B cell (primary cell): ENCODE measurements at regions not wholly inside any gene's neighbourhood (a gene's known extent, or its start where the extent isn't known, plus 50 kb on each side); places are given as distances from the start of the nearest gene placed in this dataset.

ENCODE experiments used
- ATAC-seq: fragments of 200-7000 bp; cut with Tn5 transposase; one replicate; pipeline ENCODE4 v1.10.0; 2021; ENCODE audit warnings: low read depth, mild to moderate bottlenecking, moderate number of reproducible peaks, moderate library complexity
- CTCF ChIA-PET: fragments of 350-600 bp; sonication (Branson Sonifier 250); formaldehyde crosslinking; loops from one replicate; lab custom pipeline; 2021; ENCODE audit warnings: antibody characterized with exemption, inconsistent platforms; lab: Charles Lee
- POLR2A ChIA-PET: fragments of 350-600 bp; sonication (Branson Sonifier 250); formaldehyde crosslinking; loops from one replicate; lab custom pipeline; 2021; ENCODE audit warnings: antibody characterized with exemption; lab: Charles Lee
- DNase-seq: peaks from one replicate; pipeline ENCODE4 v3.0.0; 2013
- H2AFZ ChIP-seq: 2 replicates; pipeline ENCODE4 v1.6.1; 2012; ENCODE audit warnings: mild to moderate bottlenecking, low read depth, low read length; ENCODE audit not compliant: insufficient read depth, poor library complexity, severe bottlenecking
- H3K27ac ChIP-seq, 2 donors: 1 replicate in 1 of 2; 2 replicates in 1 of 2; pipeline ENCODE4 v1.5.1; 2012 to 2013; ENCODE audit warnings: low read length in 2 of 2, mild to moderate bottlenecking in 2 of 2, moderate library complexity in 1 of 2
- H3K27me3 ChIP-seq, 4 experiments: fragments of 200-600 bp in 1 of 4; sonication (generic) in 1 of 4; replicated peaks in 1 of 4; 1 replicate in 2 of 4; 2 replicates in 2 of 4; pipeline versions ENCODE4 v1.6.1 to v1.7.0; 2013 to 2016; ENCODE audit warnings: low read length in 3 of 4, mild to moderate bottlenecking in 2 of 4, mixed read lengths in 1 of 4, moderate library complexity in 1 of 4; ENCODE audit not compliant: insufficient read depth in 4 of 4, control insufficient read depth in 3 of 4; ENCODE audit errors: control extremely low read depth in 1 of 4
- H3K36me3 ChIP-seq, 2 experiments: replicated peaks in 1 of 2; 1 replicate in 1 of 2; 2 replicates in 1 of 2; pipeline versions ENCODE4 v1.6.1 to v1.7.1; 2013; ENCODE audit warnings: low read length in 1 of 2; ENCODE audit not compliant: insufficient read depth in 2 of 2, control insufficient read depth in 1 of 2; ENCODE audit errors: control extremely low read depth in 1 of 2, extremely low read depth in 1 of 2
- H3K4me1 ChIP-seq, 2 donors: fragments of 200-600 bp in 1 of 2; sonication (generic) in 1 of 2; 1 replicate in 1 of 2; 2 replicates in 1 of 2; pipeline versions ENCODE4 v1.5.1 to v1.6.1; 2013 to 2017; ENCODE audit warnings: low read length in 2 of 2; ENCODE audit not compliant: control insufficient read depth in 2 of 2, insufficient read depth in 2 of 2
- H3K4me2 ChIP-seq: replicated peaks from 2 replicates; pipeline ENCODE3; 2012; ENCODE audit warnings: mild to moderate bottlenecking, low read depth, low read length; ENCODE audit not compliant: poor library complexity, severe bottlenecking
- H3K4me3 ChIP-seq, 5 experiments: fragments of 200-600 bp in 1 of 5; sonication (generic) in 1 of 5; 1 replicate in 3 of 5; 2 replicates in 2 of 5; pipeline versions ENCODE4 v1.5.1 to v1.7.0; 2011 to 2016; ENCODE audit warnings: low read length in 4 of 5, mild to moderate bottlenecking in 4 of 5, low read depth in 2 of 5, control low read depth in 1 of 5, moderate library complexity in 1 of 5; ENCODE audit not compliant: insufficient read depth in 1 of 5; ENCODE audit errors: control extremely low read depth in 1 of 5, extremely low read depth in 1 of 5
- H3K79me2 ChIP-seq: fragments of 200-600 bp; sonication (generic); one replicate; pipeline ENCODE4 v1.6.0; 2016; ENCODE audit warnings: low read length; ENCODE audit not compliant: control insufficient read depth, insufficient read depth
- H3K9ac ChIP-seq: fragments of 200-600 bp; sonication (generic); 2 replicates; pipeline ENCODE4 v1.6.1; 2017; ENCODE audit warnings: mild to moderate bottlenecking, low read length, moderate library complexity
- H3K9me3 ChIP-seq, 3 donors: one replicate each; pipeline versions ENCODE4 v1.6.1 to v1.7.1; 2013; ENCODE audit warnings: low read length in 2 of 3; ENCODE audit not compliant: control insufficient read depth in 2 of 3, insufficient read depth in 1 of 3; ENCODE audit errors: control extremely low read depth in 1 of 3
- H4K20me1 ChIP-seq: 2 replicates; pipeline ENCODE4 v1.6.0; 2012; ENCODE audit warnings: mild to moderate bottlenecking, low read length; ENCODE audit not compliant: insufficient read depth, control insufficient read depth, poor library complexity, severe bottlenecking
- H3K27ac Mint-ChIP-seq: one replicate; pipeline ENCODE4 v1.8.0; 2021; ENCODE audit warnings: mixed read lengths
- H3K27me3 Mint-ChIP-seq: one replicate; pipeline ENCODE4 v1.8.0; 2021; ENCODE audit warnings: mixed read lengths
- H3K4me1 Mint-ChIP-seq: one replicate; pipeline ENCODE4 v1.8.0; 2021; ENCODE audit warnings: mixed read lengths
- H3K4me3 Mint-ChIP-seq: one replicate; pipeline ENCODE4 v1.8.0; 2021; ENCODE audit warnings: mixed read lengths
- H3K9me3 Mint-ChIP-seq: one replicate; pipeline ENCODE4 v1.8.0; 2022; ENCODE audit warnings: mixed read lengths; ENCODE audit not compliant: insufficient read depth
- EZH2 ChIP-seq: IDR thresholded peaks from 2 replicates; pipeline ENCODE4 v1.6.1; 2012; ENCODE audit warnings: borderline replicate concordance, low read depth, mild to moderate bottlenecking, moderate library complexity, low read length; ENCODE audit not compliant: insufficient read depth, poor library complexity, severe bottlenecking
- WGBS: methylation state at CpG from one replicate; pipeline ENCODE4 v1.1.5; 2013; ENCODE audit warnings: missing lambda C conversion rate; ENCODE audit not compliant: insufficient coverage; 5-methylcytosine and 5-hydroxymethylcytosine counted together
- intact Hi-C: fragments of 100-400 bp; cut with micrococcal nuclease; formaldehyde crosslinking; loops from one replicate; pipeline ENCODE4 v1.10.0; 2022
- TF ChIP-seq, protein P1 (sequence below): fragments of 200-600 bp; IDR thresholded peaks from one replicate; pipeline ENCODE4 v1.8.0; 2022; ENCODE audit warnings: antibody characterized with exemption, mild to moderate bottlenecking

GRCh38 chr21:31557421-31558188 is 101.9 kb upstream of the SOD1 start:
- ChIA-PET POLR2A (no interaction called here), CTCF (interaction anchor here (1.6 to 2.4 kb wide), 2 partner anchors 24 to 359 kb away, joined by 4 to 15 read pairs; no protein-coding TSS in a partner anchor)
- no peak for ATAC-seq
- H3K4me3 ChIP-seq = peak overlapping the region; percentile 21 to 78 (median 58)
- WGBS = 7% methylated on average over 74 of the region's 76 CpGs
- H3K27me3 ChIP-seq = peaks cover 0 to 24% (median 12%) of the 10 kb centered on the region in 4 experiments
- H4K20me1 ChIP-seq = no peaks in the 10 kb centered on the region
- no peaks in the 10 kb centered on the region for H3K79me2 ChIP-seq
- H3K4me3 Mint-ChIP-seq = peak overlapping the region; percentile 85
- H3K4me1 Mint-ChIP-seq = peaks cover 22% of the 10 kb centered on the region
- peak; percentile 43 for DNase-seq
- intact Hi-C loops = loop anchor here (1.0 to 2.0 kb wide), 2 partner anchors 50 to 101 kb away; partner anchors contain the start of gene SOD1
- peak overlapping the region; percentile 69 for H3K9ac ChIP-seq
- H3K9me3 Mint-ChIP-seq = no peaks in the 10 kb centered on the region
- peaks cover 20% of the 10 kb centered on the region in 2 donors for H3K4me1 ChIP-seq
- peaks cover 31% of the 10 kb centered on the region for H3K27me3 Mint-ChIP-seq
- no peaks in the 10 kb centered on the region for H3K36me3 ChIP-seq
- H2AFZ ChIP-seq = peak overlapping the region; percentile 84
- H3K9me3 ChIP-seq = peaks cover 0 to 4% (median 0%) of the 10 kb centered on the region in 3 donors
- peak overlapping the region; percentile 97 for H3K4me2 ChIP-seq
- no peak overlapping the region for H3K27ac Mint-ChIP-seq
- no peak overlapping the region for H3K27ac ChIP-seq
- TF ChIP-seq EZH2 = no peak
- TF ChIP-seq, protein P1, sequence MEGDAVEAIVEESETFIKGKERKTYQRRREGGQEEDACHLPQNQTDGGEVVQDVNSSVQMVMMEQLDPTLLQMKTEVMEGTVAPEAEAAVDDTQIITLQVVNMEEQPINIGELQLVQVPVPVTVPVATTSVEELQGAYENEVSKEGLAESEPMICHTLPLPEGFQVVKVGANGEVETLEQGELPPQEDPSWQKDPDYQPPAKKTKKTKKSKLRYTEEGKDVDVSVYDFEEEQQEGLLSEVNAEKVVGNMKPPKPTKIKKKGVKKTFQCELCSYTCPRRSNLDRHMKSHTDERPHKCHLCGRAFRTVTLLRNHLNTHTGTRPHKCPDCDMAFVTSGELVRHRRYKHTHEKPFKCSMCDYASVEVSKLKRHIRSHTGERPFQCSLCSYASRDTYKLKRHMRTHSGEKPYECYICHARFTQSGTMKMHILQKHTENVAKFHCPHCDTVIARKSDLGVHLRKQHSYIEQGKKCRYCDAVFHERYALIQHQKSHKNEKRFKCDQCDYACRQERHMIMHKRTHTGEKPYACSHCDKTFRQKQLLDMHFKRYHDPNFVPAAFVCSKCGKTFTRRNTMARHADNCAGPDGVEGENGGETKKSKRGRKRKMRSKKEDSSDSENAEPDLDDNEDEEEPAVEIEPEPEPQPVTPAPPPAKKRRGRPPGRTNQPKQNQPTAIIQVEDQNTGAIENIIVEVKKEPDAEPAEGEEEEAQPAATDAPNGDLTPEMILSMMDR = no peak

GRCh38 chr21:31556662-31557061 is 102.8 kb upstream of the SOD1 start:
- intact Hi-C loops = no loop called here
- Histone ChIP-seq H3K9ac (no peak overlapping the region), H3K79me2 (no peaks in the 10 kb centered on the region), H2AFZ (no peak overlapping the region), H3K4me3 (no peak overlapping the region), H3K27ac (no peak overlapping the region), H3K4me1 (peaks cover 20% of the 10 kb centered on the region in 2 donors), H3K27me3 (peaks cover 0 to 24% (median 12%) of the 10 kb centered on the region in 4 experiments), H3K36me3 (no peaks in the 10 kb centered on the region), H4K20me1 (no peaks in the 10 kb centered on the region), H3K9me3 (peaks cover 0 to 4% (median 0%) of the 10 kb centered on the region in 3 donors), H3K4me2 (no peak overlapping the region)
- TF ChIP-seq, protein P1 = no peak
- TF ChIP-seq EZH2 = no peak
- Mint-ChIP-seq H3K27ac (no peak overlapping the region), H3K9me3 (no peaks in the 10 kb centered on the region), H3K27me3 (peaks cover 31% of the 10 kb centered on the region), H3K4me3 (peak overlapping the region; percentile 62), H3K4me1 (peaks cover 22% of the 10 kb centered on the region)
- DNase-seq = no peak
- POLR2A ChIA-PET = no interaction called here
- ATAC-seq = no peak
- CTCF ChIA-PET = interaction anchor here (1.6 to 1.7 kb wide), 2 partner anchors 24 to 358 kb away, joined by 4 to 6 read pairs; no protein-coding TSS in a partner anchor
- 91% methylated on average over 3 of the region's 3 CpGs for WGBS
